SK-N-SH (cell line): ENCODE measurements at regions not wholly inside any gene's neighbourhood (a gene's known extent, or its start where the extent isn't known, plus 50 kb on each side); places are given as distances from the start of the nearest gene placed in this dataset.

Source experiments
- CTCF ChIA-PET: fragments of 300-600, 350-600 bp; formaldehyde crosslinking; extraction: SDS; loops from one replicate; lab custom pipeline; 2021; lab: Yijun Ruan, JAX
- POLR2A ChIA-PET: fragments of 350-600 bp; sonication (Branson Sonifier 250); formaldehyde crosslinking; extraction: SDS; loops from one replicate; lab custom pipeline; 2020; ENCODE audit warnings: antibody characterized with exemption, inconsistent platforms; lab: Yijun Ruan, JAX
- DNase-seq: peaks from one replicate; pipeline ENCODE4 v3.0.0; 2012
- H2AFZ ChIP-seq: fragments of 200-600 bp; sonication (generic); 2 replicates; pipeline ENCODE4 v1.8.1; 2016; ENCODE audit warnings: antibody characterized with exemption, mild to moderate bottlenecking, low read depth
- H3F3A ChIP-seq: fragments of 200-600 bp; sonication (generic); replicated peaks from 2 replicates; pipeline ENCODE3; 2016; ENCODE audit warnings: antibody characterized with exemption, mild to moderate bottlenecking; ENCODE audit not compliant: insufficient read depth
- H3K27ac ChIP-seq, 2 experiments: fragments of 200-500 bp in 1 of 2; fragments of 200-600 bp in 1 of 2; sonication (Bioruptor generic) in 1 of 2; sonication (generic), shearing (Covaris generic) in 1 of 2; 2 replicates each; pipeline versions ENCODE4 v1.5.1 to v1.6.1; 2014 to 2016; ENCODE audit warnings: low read depth in 2 of 2, inconsistent platforms in 1 of 2, low read length in 1 of 2, mild to moderate bottlenecking in 1 of 2, mixed read lengths in 1 of 2
- H3K27me3 ChIP-seq: fragments of 200-600 bp; sonication (generic), shearing (Covaris generic); 2 replicates; pipeline ENCODE4 v1.6.1; 2016; ENCODE audit warnings: mixed run types; ENCODE audit not compliant: insufficient read depth
- H3K36me3 ChIP-seq, 2 experiments: fragments of 200-500 bp in 1 of 2; fragments of 200-600 bp in 1 of 2; sonication (Bioruptor generic) in 1 of 2; sonication (generic) in 1 of 2; replicated peaks in 1 of 2; 2 replicates each; pipeline versions ENCODE3 to v1.5.1; 2014 to 2016; ENCODE audit warnings: low read length in 1 of 2, mild to moderate bottlenecking in 1 of 2; ENCODE audit not compliant: insufficient read depth in 2 of 2, control insufficient read depth in 1 of 2
- H3K4me1 ChIP-seq, 2 experiments: fragments of 200-500 bp in 1 of 2; fragments of 200-600 bp in 1 of 2; sonication (Bioruptor generic) in 1 of 2; sonication (generic), shearing (Covaris generic) in 1 of 2; 2 replicates each; pipeline versions ENCODE4 v1.5.1 to v1.6.1; 2014 to 2016; ENCODE audit warnings: low read depth in 1 of 2, low read length in 1 of 2, mixed run types in 1 of 2; ENCODE audit not compliant: insufficient read depth in 2 of 2, control insufficient read depth in 1 of 2
- H3K4me2 ChIP-seq: fragments of 200-600 bp; sonication (generic), shearing (Covaris generic); 2 replicates; pipeline ENCODE4 v1.6.1; 2017; ENCODE audit warnings: mixed run types
- H3K4me3 ChIP-seq, 2 experiments: fragments of 200-500 bp in 1 of 2; fragments of 200-600 bp in 1 of 2; sonication (Bioruptor generic) in 1 of 2; sonication (generic), shearing (Covaris generic) in 1 of 2; 2 replicates each; pipeline versions ENCODE4 v1.5.1 to v1.8.1; 2014 to 2016; ENCODE audit warnings: low read depth in 2 of 2, inconsistent platforms in 1 of 2, low read length in 1 of 2, mild to moderate bottlenecking in 1 of 2, mixed read lengths in 1 of 2, moderate library complexity in 1 of 2
- H3K79me2 ChIP-seq: fragments of 200-600 bp; sonication (generic); 2 replicates; pipeline ENCODE4 v1.8.1; 2017; ENCODE audit warnings: mild to moderate bottlenecking; ENCODE audit not compliant: insufficient read depth
- H3K9ac ChIP-seq: fragments of 200-600 bp; sonication (generic); 2 replicates; pipeline ENCODE4 v1.6.1; 2017; ENCODE audit warnings: mixed run types
- H3K9me2 ChIP-seq: fragments of 200-600 bp; sonication (generic); 2 replicates; pipeline ENCODE4 v1.6.1; 2017; ENCODE audit warnings: mixed run types
- H3K9me3 ChIP-seq: fragments of 200-600 bp; sonication (generic); 2 replicates; pipeline ENCODE4 v1.6.1; 2017; ENCODE audit warnings: mixed run types, mild to moderate bottlenecking, moderate library complexity
- H4K20me1 ChIP-seq: fragments of 200-600 bp; sonication (generic); 2 replicates; pipeline ENCODE4 v1.6.1; 2017; ENCODE audit warnings: mild to moderate bottlenecking, mixed run types; ENCODE audit not compliant: insufficient read depth
- CHD2 ChIP-seq: fragments of 150-350 bp; IDR thresholded peaks from 2 replicates; pipeline ENCODE4 v1.6.1; 2018; ENCODE audit warnings: low read length; ENCODE audit not compliant: partially characterized antibody
- GABPA ChIP-seq: IDR thresholded peaks from 2 replicates; pipeline ENCODE4 v1.4.0; 2012; ENCODE audit warnings: low read depth, mild to moderate bottlenecking
- MXI1 ChIP-seq: IDR thresholded peaks from 2 replicates; pipeline ENCODE4 v1.6.1; 2012; ENCODE audit warnings: mild to moderate bottlenecking, low read depth, low read length, improper control_type of control experiment
- NFIC ChIP-seq: IDR thresholded peaks from 2 replicates; pipeline ENCODE4 v1.4.0; 2012; ENCODE audit warnings: borderline replicate concordance
- POLR2AphosphoS5 ChIP-seq: IDR thresholded peaks from 2 replicates; pipeline ENCODE4 v1.6.1; 2012; ENCODE audit warnings: low read depth, low read length
- YY1 ChIP-seq: IDR thresholded peaks from 2 replicates; pipeline ENCODE4 v1.4.0; 2012; ENCODE audit warnings: low read depth, mild to moderate bottlenecking
- WGBS: methylation state at CpG from one replicate; pipeline ENCODE4 v1.1.6; 2017; ENCODE audit warnings: low lambda C conversion rate; 5-methylcytosine and 5-hydroxymethylcytosine counted together
- TF ChIP-seq, protein P1 (sequence below): IDR thresholded peaks from 2 replicates; pipeline ENCODE4; 2012

DNA sequence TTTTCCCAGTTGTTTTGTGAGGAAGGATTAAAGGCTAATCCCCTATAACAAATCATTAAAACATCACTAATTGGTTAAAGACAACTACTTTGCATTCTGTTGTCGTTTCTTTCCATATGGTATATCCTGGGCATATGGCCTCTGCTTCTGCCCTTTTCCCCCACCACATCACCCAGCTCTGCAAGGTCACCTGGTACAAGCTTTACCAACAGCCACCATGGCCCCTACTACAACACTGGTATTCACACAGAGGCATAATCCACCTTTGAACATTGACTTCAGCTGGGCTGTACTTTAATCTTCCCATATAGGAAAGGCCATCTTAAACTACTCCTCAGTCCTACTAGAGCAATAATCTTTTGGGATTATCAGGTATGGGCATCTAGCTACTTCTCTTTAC, 866.1 kb downstream of the TLE4 start:
- Histone ChIP-seq H3K9me3 (no peaks in the 10 kb centered on the region), H2AFZ (no peak overlapping the region), H3K9me2 (no peaks in the 10 kb centered on the region), H3K4me2 (no peak overlapping the region), H3K27me3 (no peaks in the 10 kb centered on the region), H3K9ac (no peak overlapping the region), H3K4me1 (no peaks in the 10 kb centered on the region; a peak in 1 of 4 replicates), H3K36me3 (no peaks in the 10 kb centered on the region)
- WGBS = 0% methylated on average over 1 of the region's 1 CpG
- TF ChIP-seq NFIC = no peak
- TF ChIP-seq, protein P1, sequence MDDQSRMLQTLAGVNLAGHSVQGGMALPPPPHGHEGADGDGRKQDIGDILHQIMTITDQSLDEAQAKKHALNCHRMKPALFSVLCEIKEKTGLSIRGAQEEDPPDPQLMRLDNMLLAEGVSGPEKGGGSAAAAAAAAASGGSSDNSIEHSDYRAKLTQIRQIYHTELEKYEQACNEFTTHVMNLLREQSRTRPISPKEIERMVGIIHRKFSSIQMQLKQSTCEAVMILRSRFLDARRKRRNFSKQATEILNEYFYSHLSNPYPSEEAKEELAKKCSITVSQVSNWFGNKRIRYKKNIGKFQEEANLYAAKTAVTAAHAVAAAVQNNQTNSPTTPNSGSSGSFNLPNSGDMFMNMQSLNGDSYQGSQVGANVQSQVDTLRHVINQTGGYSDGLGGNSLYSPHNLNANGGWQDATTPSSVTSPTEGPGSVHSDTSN = no peak
- TF ChIP-seq, all 33 proteins: peak for 0
- no peaks in the 10 kb centered on the region for H3F3A ChIP-seq
- H3K4me3 ChIP-seq = no peak overlapping the region
- H3K79me2 ChIP-seq = no peaks in the 10 kb centered on the region
- no peaks in the 10 kb centered on the region for H4K20me1 ChIP-seq
- no peak for DNase-seq
- H3K27ac ChIP-seq = no peak overlapping the region
- CTCF ChIA-PET = interaction anchor here (1.5 kb wide), 1 partner anchor 9 kb away, joined by 4 read pairs; no protein-coding TSS in a partner anchor
- POLR2A ChIA-PET = no interaction called here

DNA sequence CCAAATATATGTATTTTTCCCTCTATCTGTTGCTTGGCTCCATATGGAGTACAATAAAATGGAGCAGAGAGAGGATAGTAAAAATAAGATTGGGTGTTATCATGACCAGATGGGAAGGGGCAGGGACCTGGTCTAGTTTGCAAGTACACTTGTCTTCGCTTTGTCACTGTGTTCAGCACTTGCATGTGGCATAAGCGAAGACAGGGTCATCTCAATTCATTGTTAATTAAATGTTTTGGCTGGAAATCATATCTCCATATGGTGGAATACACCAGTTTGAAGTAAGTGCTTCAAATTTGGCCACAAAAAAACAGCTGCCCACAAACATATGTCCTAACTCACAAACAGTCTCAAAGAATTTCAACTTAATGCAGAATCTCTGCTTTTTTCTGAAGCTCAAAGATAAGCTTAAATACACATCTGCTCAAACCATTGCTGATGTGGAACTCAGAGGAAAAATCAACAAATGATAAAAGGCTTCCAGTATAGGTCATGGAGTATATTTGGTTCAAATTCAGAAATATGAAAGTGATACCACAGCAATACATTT, 865.4 kb downstream of the TLE4 start:
- H3K4me1 ChIP-seq = no peaks in the 10 kb centered on the region; a peak in 1 of 4 replicates
- H3K79me2 ChIP-seq = no peaks in the 10 kb centered on the region
- no peak overlapping the region for H3K4me3 ChIP-seq
- no peaks in the 10 kb centered on the region for H3K27me3 ChIP-seq
- ChIA-PET CTCF (no interaction called here), POLR2A (no interaction called here)
- no peaks in the 10 kb centered on the region for H3K9me2 ChIP-seq
- H3F3A ChIP-seq = no peaks in the 10 kb centered on the region
- no peak overlapping the region for H3K9ac ChIP-seq
- H3K36me3 ChIP-seq = no peaks in the 10 kb centered on the region
- WGBS = 12% methylated on average over 2 of the region's 2 CpGs
- no peak for TF ChIP-seq GABPA
- H2AFZ ChIP-seq = no peak overlapping the region
- no peak overlapping the region for H3K4me2 ChIP-seq
- no peaks in the 10 kb centered on the region for H4K20me1 ChIP-seq
- no peak overlapping the region for H3K27ac ChIP-seq
- no peaks in the 10 kb centered on the region for H3K9me3 ChIP-seq
- no peak for DNase-seq

DNA sequence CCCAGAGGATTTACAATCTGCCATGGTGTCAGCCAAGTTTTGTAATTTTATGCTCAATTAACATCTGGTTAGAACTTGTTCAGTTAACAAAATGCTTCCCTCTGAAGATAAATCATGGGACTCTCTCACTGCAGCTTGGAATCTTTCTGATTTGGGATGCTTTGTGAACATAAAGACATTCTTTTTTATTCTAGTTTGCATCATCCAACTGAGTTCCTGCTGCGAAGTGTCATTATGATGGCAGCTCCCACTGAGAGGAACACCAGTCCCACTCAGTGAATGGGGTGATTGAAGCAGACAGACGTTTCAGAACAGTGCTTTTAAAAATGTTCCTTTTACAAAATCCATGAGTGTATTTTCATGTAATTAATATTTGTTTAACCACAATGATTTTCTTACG, 863.8 kb downstream of the TLE4 start:
- H3F3A ChIP-seq = no peaks in the 10 kb centered on the region
- CTCF ChIA-PET = interaction anchor here (0.7 to 1.7 kb wide), 2 partner anchors 13 to 15 kb away, joined by 4 read pairs; no protein-coding TSS in a partner anchor
- H3K4me3 ChIP-seq = no peak overlapping the region
- no peak for DNase-seq
- H3K27me3 ChIP-seq = no peaks in the 10 kb centered on the region
- no peaks in the 10 kb centered on the region for H3K79me2 ChIP-seq
- TF ChIP-seq CHD2 (no peak), POLR2AphosphoS5 (no peak), YY1 (no peak), MXI1 (no peak)
- TF ChIP-seq, protein P1 = no peak
- H3K36me3 ChIP-seq = no peaks in the 10 kb centered on the region
- H3K27ac ChIP-seq = no peak overlapping the region
- H3K9ac ChIP-seq = no peak overlapping the region
- no peak overlapping the region for H2AFZ ChIP-seq
- POLR2A ChIA-PET = no interaction called here
- H3K4me2 ChIP-seq = no peak overlapping the region
- 39% methylated on average over 3 of the region's 3 CpGs for WGBS
- no peaks in the 10 kb centered on the region; a peak in 1 of 4 replicates for H3K4me1 ChIP-seq
- H4K20me1 ChIP-seq = no peaks in the 10 kb centered on the region
- H3K9me3 ChIP-seq = no peaks in the 10 kb centered on the region
- H3K9me2 ChIP-seq = no peaks in the 10 kb centered on the region
